IMR-90 (cell line): ENCODE measurements at regions not wholly inside any gene's neighbourhood (a gene's known extent, or its start where the extent isn't known, plus 50 kb on each side); places are given as distances from the start of the nearest gene placed in this dataset.
"Not testable (repeated sequence)": the region's sequence is repeated elsewhere in the genome, so short reads cannot be mapped to it uniquely, and the experiment has no call there.

ENCODE experiments used
- ATAC-seq: fragments of 200-7000 bp; cut with Tn5 transposase; 2 replicates; pipeline ENCODE4 v1.9.1; 2020; ENCODE audit warnings: low read depth, mild to moderate bottlenecking, moderate library complexity
- BruUV-seq: library from RNA; stranded (reverse); fragments of 400-500 nt; replicated peaks from 2 replicates; lab custom pipeline; 2021; lab: Mats Ljungman, UMichigan
- CTCF ChIA-PET: fragments of 300-600 bp; formaldehyde crosslinking; extraction: SDS; loops from one replicate; lab custom pipeline; 2021; ENCODE audit warnings: antibody characterized with exemption; lab: Yijun Ruan, JAX
- POLR2A ChIA-PET: fragments of 300-600 bp; sonication (Branson Sonifier 250); formaldehyde crosslinking; loops from one replicate; lab custom pipeline; 2022; ENCODE audit warnings: antibody characterized with exemption; ENCODE audit not compliant: unreplicated experiment; lab: Charles Lee
- DNase-seq: peaks from one replicate; pipeline ENCODE4 v3.0.0; 2013
- H2AFZ ChIP-seq: replicated peaks from 2 replicates; pipeline ENCODE3; 2013; ENCODE audit warnings: low read length, mild to moderate bottlenecking; ENCODE audit not compliant: poor library complexity
- H2AK5ac ChIP-seq: 2 replicates; pipeline ENCODE4 v1.6.1; 2013; ENCODE audit warnings: low read depth, low read length, inconsistent platforms
- H2AK9ac ChIP-seq: replicated peaks from 2 replicates; pipeline ENCODE3; 2013; ENCODE audit warnings: mild to moderate bottlenecking, low read depth, low read length, moderate library complexity; ENCODE audit not compliant: poor library complexity
- H2BK120ac ChIP-seq: 2 replicates; pipeline ENCODE4 v1.6.1; 2013; ENCODE audit warnings: low read depth, low read length, inconsistent platforms
- H2BK15ac ChIP-seq: 3 replicates; pipeline ENCODE4 v1.6.1; 2013; ENCODE audit warnings: low read depth, low read length, inconsistent platforms
- H2BK20ac ChIP-seq: 2 replicates; pipeline ENCODE4 v1.6.1; 2013; ENCODE audit warnings: low read depth, mild to moderate bottlenecking, inconsistent platforms, low read length, moderate library complexity
- H2BK5ac ChIP-seq: 2 replicates; pipeline ENCODE4 v1.6.1; 2013; ENCODE audit warnings: mild to moderate bottlenecking, low read depth, low read length, inconsistent platforms; ENCODE audit not compliant: poor library complexity, severe bottlenecking
- H3K14ac ChIP-seq: replicated peaks from 2 replicates; pipeline ENCODE4 v1.6.1; 2013; ENCODE audit warnings: low read depth, low read length, inconsistent platforms
- H3K18ac ChIP-seq: 2 replicates; pipeline ENCODE4 v1.6.1; 2013; ENCODE audit warnings: low read depth, low read length, control low read depth
- H3K23ac ChIP-seq: 2 replicates; pipeline ENCODE4 v1.6.1; 2013; ENCODE audit warnings: low read depth, low read length, inconsistent platforms
- H3K27ac ChIP-seq: 2 replicates; pipeline ENCODE4 v1.5.1; 2013; ENCODE audit warnings: mild to moderate bottlenecking, control low read depth, low read length; ENCODE audit not compliant: insufficient read depth
- H3K27me3 ChIP-seq: 2 replicates; pipeline ENCODE4 v1.6.1; 2013; ENCODE audit warnings: low read length; ENCODE audit not compliant: control insufficient read depth, insufficient read depth
- H3K36me3 ChIP-seq: 2 replicates; pipeline ENCODE4 v1.6.1; 2013; ENCODE audit warnings: low read length, mixed read lengths; ENCODE audit not compliant: control insufficient read depth, insufficient read depth
- H3K4ac ChIP-seq: 2 replicates; pipeline ENCODE4 v1.6.1; 2013; ENCODE audit warnings: low read depth, low read length, inconsistent platforms
- H3K4me1 ChIP-seq: 2 replicates; pipeline ENCODE4 v1.6.1; 2013; ENCODE audit warnings: low read length, mixed read lengths; ENCODE audit not compliant: control insufficient read depth, insufficient read depth
- H3K4me2 ChIP-seq: 2 replicates; pipeline ENCODE4 v1.6.1; 2013; ENCODE audit warnings: low read depth, mild to moderate bottlenecking, control low read depth, low read length, moderate library complexity
- H3K4me3 ChIP-seq: 2 replicates; pipeline ENCODE4 v1.5.1; 2013; ENCODE audit warnings: low read depth, mild to moderate bottlenecking, control low read depth, low read length, moderate library complexity; ENCODE audit not compliant: insufficient read depth
- H3K56ac ChIP-seq: 2 replicates; pipeline ENCODE4 v1.6.1; 2013; ENCODE audit warnings: low read length, inconsistent platforms; ENCODE audit not compliant: insufficient read depth; ENCODE audit errors: extremely low read depth
- H3K79me1 ChIP-seq, 2 experiments: 2 replicates each; pipeline ENCODE4 v1.6.1; 2013; ENCODE audit warnings: low read length in 2 of 2, inconsistent platforms in 1 of 2, low read depth in 1 of 2
- H3K9ac ChIP-seq: 2 replicates; pipeline ENCODE4 v1.6.1; 2013; ENCODE audit warnings: low read depth, low read length, control low read depth
- H3K9me1 ChIP-seq: 2 replicates; pipeline ENCODE4 v1.6.1; 2013; ENCODE audit warnings: low read length, inconsistent platforms; ENCODE audit not compliant: insufficient read depth
- H3K9me3 ChIP-seq: 2 replicates; pipeline ENCODE4 v1.6.1; 2013; ENCODE audit warnings: low read length; ENCODE audit not compliant: control insufficient read depth, insufficient read depth
- H4K20me1 ChIP-seq: 2 replicates; pipeline ENCODE4 v1.6.1; 2013; ENCODE audit warnings: low read length, inconsistent platforms; ENCODE audit not compliant: insufficient read depth
- H4K5ac ChIP-seq: 2 replicates; pipeline ENCODE4 v1.6.1; 2013; ENCODE audit warnings: mild to moderate bottlenecking, low read depth, low read length, control low read depth
- H4K8ac ChIP-seq, 2 experiments: 2 replicates each; pipeline ENCODE4 v1.6.1; 2013; ENCODE audit warnings: low read depth in 2 of 2, low read length in 2 of 2, control low read depth in 1 of 2, inconsistent platforms in 1 of 2
- H4K91ac ChIP-seq: 2 replicates; pipeline ENCODE4 v1.6.1; 2013; ENCODE audit warnings: low read depth, low read length, inconsistent platforms; ENCODE audit not compliant: insufficient read depth
- WGBS, 2 experiments: methylation state at CpG; one replicate each; pipeline versions ENCODE4 v1.1.5 to v1.1.7; 2013; ENCODE audit warnings: missing lambda C conversion rate in 2 of 2; ENCODE audit not compliant: insufficient read length in 1 of 2; ENCODE audit errors: extremely low coverage in 2 of 2; 5-methylcytosine and 5-hydroxymethylcytosine counted together
- dilution Hi-C: fragments of 300-500 bp; cut with HindIII; formaldehyde crosslinking; loops from one replicate; pipeline ENCODE4 v1.14.3; 2018; ENCODE audit warnings: low sequenced_read_pairs; ENCODE audit not compliant: unreplicated experiment
- in situ Hi-C: fragments of 300-500 bp; cut with MboI; formaldehyde crosslinking; loops from 3 replicates; pipeline ENCODE4 v1.14.3; 2019; ENCODE audit warnings: low sequenced_read_pairs, inconsistent platforms, mixed read lengths
- intact Hi-C: fragments of 100-400 bp; cut with micrococcal nuclease; formaldehyde crosslinking; loops from 2 replicates; pipeline ENCODE4 v1.10.0; 2022

DNA sequence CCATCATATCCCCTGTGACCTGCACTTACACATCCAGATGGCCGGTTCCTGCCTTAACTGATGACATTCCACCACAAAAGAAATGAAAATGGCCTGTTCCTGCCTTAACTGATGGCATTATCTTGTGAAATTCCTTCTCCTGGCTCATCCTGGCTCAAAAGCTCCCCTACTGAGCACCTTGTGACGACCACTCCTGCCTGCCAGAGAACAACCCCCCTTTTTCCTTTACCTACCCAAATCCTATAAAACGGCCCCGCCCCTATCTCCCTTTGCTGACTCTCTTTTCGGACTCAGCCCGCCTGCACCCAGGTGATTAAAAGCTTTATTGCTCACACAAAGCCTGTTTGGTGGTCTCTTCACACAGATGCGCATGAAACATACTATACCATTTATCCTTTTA is 279.7 kb upstream of the CHRM3 start:
- H3K56ac ChIP-seq, H3K23ac ChIP-seq, dilution Hi-C loops, H3K4me2 ChIP-seq, H3K79me1 ChIP-seq, in situ Hi-C loops, H2AFZ ChIP-seq, H3K9ac ChIP-seq, H4K20me1 ChIP-seq, H3K9me1 ChIP-seq, BruUV-seq, ATAC-seq, DNase-seq, H3K18ac ChIP-seq, H3K14ac ChIP-seq, H2BK15ac ChIP-seq, H3K9me3 ChIP-seq, H3K4me3 ChIP-seq, H4K91ac ChIP-seq, H2BK5ac ChIP-seq, H3K27ac ChIP-seq, H4K5ac ChIP-seq, H3K27me3 ChIP-seq, H2AK5ac ChIP-seq, H2BK120ac ChIP-seq, H2BK20ac ChIP-seq, CTCF ChIA-PET, POLR2A ChIA-PET, H4K8ac ChIP-seq, H3K4ac ChIP-seq, H3K36me3 ChIP-seq, intact Hi-C loops, H3K4me1 ChIP-seq, H2AK9ac ChIP-seq: not testable (repeated sequence)
- no CpG with 5 or more reads among the region's 7 CpGs for WGBS, 2 experiments
